ENCODE measurements at regions not wholly inside any gene's neighbourhood (a gene's known extent, or its start where the extent isn't known, plus 50 kb on each side); places are given as distances from the start of the nearest gene placed in this dataset.

- TF ChIP-seq EZH2phosphoT487 (IDR thresholded peaks at IDR 0.05; ENCODE audit: insufficient read depth, low read depth): no peak
- TF ChIP-seq EZH2 (IDR thresholded peaks at IDR 0.05; ENCODE audit: insufficient read depth, poor library complexity, severe bottlenecking): no peak
These were observed 80.6 kb upstream of the HIVEP1 start for GRCh38 chr6:11931296-11932035.
